ENCODE measurements at regions not wholly inside any gene's neighbourhood (a gene's known extent, or its start where the extent isn't known, plus 50 kb on each side); places are given as distances from the start of the nearest gene placed in this dataset.

DNA sequence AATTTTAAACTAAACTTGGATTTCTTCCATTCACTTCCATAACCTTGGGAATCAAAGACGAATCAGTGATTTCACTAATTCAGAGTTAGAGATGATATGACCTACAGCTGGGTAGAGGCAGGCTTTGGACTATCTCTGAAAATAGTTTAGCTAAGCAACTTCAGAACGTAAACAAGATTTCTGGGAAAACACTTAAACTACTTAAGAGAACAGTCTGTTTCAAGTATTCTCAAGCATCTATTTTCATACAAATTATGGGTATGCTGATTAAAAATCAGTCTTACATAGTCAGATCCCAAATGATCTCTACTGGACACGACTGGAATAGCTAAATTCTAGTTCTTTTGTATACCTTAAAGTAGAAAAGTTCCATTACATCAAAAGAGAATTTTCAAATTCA lies 179.9 kb downstream of the PLCE1 start:
- no peaks in the 10 kb centered on the region for H3K27me3 ChIP-seq
- intact Hi-C loops (cut with DNase I), result no loop called here
- ATAC-seq, result no peak
- 69 to 75% methylated on average over 3 of the region's 3 CpGs for WGBS, 2 donors
- no peaks in the 10 kb centered on the region for H3K36me3 ChIP-seq (replicated peaks in 1 of 2; ENCODE audit: insufficient read depth in 1 of 2, low read depth in 2 of 2)
- H3K9me3 ChIP-seq, result no peaks in the 10 kb centered on the region
- no peak for DNase-seq
- H3K4me3 ChIP-seq, result no peak overlapping the region
- TF ChIP-seq, protein P1, sequence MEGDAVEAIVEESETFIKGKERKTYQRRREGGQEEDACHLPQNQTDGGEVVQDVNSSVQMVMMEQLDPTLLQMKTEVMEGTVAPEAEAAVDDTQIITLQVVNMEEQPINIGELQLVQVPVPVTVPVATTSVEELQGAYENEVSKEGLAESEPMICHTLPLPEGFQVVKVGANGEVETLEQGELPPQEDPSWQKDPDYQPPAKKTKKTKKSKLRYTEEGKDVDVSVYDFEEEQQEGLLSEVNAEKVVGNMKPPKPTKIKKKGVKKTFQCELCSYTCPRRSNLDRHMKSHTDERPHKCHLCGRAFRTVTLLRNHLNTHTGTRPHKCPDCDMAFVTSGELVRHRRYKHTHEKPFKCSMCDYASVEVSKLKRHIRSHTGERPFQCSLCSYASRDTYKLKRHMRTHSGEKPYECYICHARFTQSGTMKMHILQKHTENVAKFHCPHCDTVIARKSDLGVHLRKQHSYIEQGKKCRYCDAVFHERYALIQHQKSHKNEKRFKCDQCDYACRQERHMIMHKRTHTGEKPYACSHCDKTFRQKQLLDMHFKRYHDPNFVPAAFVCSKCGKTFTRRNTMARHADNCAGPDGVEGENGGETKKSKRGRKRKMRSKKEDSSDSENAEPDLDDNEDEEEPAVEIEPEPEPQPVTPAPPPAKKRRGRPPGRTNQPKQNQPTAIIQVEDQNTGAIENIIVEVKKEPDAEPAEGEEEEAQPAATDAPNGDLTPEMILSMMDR (IDR thresholded peaks at IDR 0.05), result no peak
- TF ChIP-seq POLR2A (IDR thresholded peaks at IDR 0.05), result no peak
- H3K27ac ChIP-seq, result no peak overlapping the region
- H3K4me1 ChIP-seq, result no peaks in the 10 kb centered on the region

- ATAC-seq, result no peak
These were observed 181.1 kb downstream of the PLCE1 start for GRCh38 chr10:94174838-94175237.

GRCh38 chr10:94178475-94179253 lies 184.1 kb downstream of the NOC3L start:
- WGBS, 2 donors, result 73% methylated on average over 5 of the region's 5 CpGs
- intact Hi-C loops (cut with DNase I), result no loop called here
- Histone ChIP-seq H3K4me3 (no peak overlapping the region), H3K27ac (no peak overlapping the region), H3K27me3 (no peaks in the 10 kb centered on the region), H3K4me1 (no peaks in the 10 kb centered on the region), H3K9me3 (no peaks in the 10 kb centered on the region), H3K36me3 (replicated peaks in 1 of 2; ENCODE audit: insufficient read depth in 1 of 2, low read depth in 2 of 2) (no peaks in the 10 kb centered on the region)
- DNase-seq (no peak), ATAC-seq (no peak)
- TF ChIP-seq POLR2A (IDR thresholded peaks at IDR 0.05), result no peak
- TF ChIP-seq, protein P1 (IDR thresholded peaks at IDR 0.05), result no peak

More at GRCh38 chr10:94174838-94175237, 181.1 kb downstream of the PLCE1 start:
- Histone ChIP-seq H3K27me3 (no peaks in the 10 kb centered on the region), H3K27ac (no peak overlapping the region), H3K4me1 (no peaks in the 10 kb centered on the region), H3K36me3 (replicated peaks in 1 of 2; ENCODE audit: insufficient read depth in 1 of 2, low read depth in 2 of 2) (no peaks in the 10 kb centered on the region), H3K9me3 (no peaks in the 10 kb centered on the region), H3K4me3 (no peak overlapping the region)
- no peak for DNase-seq
- intact Hi-C loops (cut with DNase I), result no loop called here
- no peak for TF ChIP-seq POLR2A (IDR thresholded peaks at IDR 0.05)
- TF ChIP-seq, protein P1 (IDR thresholded peaks at IDR 0.05), result no peak

DNA sequence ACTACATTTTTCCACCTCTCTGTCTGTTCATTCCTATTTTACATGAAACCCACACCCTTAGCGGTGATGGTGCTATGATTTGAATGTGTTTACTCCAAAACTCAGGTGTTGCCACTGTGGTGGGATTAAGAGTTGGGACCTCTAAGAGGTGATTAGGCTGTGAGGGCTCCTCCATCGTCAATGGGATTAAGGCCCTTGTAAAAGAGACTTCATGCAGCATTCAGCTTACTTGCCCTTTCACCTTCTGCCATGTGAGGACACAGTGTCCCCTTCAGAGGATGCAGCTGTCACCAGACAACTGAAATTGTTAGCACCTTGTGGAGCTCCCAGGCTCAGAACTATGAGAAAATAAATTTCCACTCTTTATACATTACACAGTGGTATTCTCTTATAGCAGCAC lies 182.2 kb downstream of the NOC3L start:
- H3K27ac ChIP-seq, result no peak overlapping the region
- no peaks in the 10 kb centered on the region for H3K27me3 ChIP-seq
- H3K9me3 ChIP-seq, result no peaks in the 10 kb centered on the region
- H3K36me3 ChIP-seq (replicated peaks in 1 of 2; ENCODE audit: insufficient read depth in 1 of 2, low read depth in 2 of 2), result no peaks in the 10 kb centered on the region
- no peaks in the 10 kb centered on the region for H3K4me1 ChIP-seq
- TF ChIP-seq POLR2A (IDR thresholded peaks at IDR 0.05), result no peak
- TF ChIP-seq, protein P1 (IDR thresholded peaks at IDR 0.05), result no peak
- ATAC-seq (no peak), DNase-seq (no peak)
- intact Hi-C loops (cut with DNase I), result no loop called here
- 84 to 85% methylated on average over 2 of the region's 2 CpGs for WGBS, 2 donors
- no peak overlapping the region for H3K4me3 ChIP-seq

DNA sequence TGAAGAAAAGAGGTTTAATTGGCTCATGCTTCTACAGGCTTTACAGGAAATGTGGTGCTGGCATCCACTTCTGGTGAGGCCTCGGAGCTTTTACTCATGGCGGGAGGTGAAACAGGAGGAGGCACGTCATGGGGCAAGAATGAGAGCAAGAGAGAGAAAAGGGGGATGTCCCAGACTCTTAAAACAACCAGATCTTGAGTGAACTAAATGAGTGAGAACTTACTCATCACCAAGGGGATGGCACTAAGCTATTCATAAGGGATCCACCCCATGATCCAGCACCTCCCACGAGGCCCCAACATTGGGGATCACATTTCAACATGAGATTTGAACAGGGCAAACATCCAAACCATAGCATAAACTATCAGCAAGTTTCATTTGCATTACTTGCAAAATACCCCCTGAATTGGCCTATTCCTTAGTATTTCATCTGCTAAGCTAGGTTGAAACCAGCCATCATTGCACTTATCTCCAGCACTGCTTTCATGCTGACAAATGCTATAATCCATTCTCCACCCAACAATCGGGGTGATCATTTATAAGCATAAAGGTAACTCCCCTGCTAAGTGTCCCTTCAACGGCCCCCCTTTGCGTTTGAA lies 179.0 kb downstream of the NOC3L start:
- ATAC-seq (no peak), DNase-seq (no peak)
- no peak for TF ChIP-seq POLR2A (IDR thresholded peaks at IDR 0.05)
- TF ChIP-seq, protein P1 (IDR thresholded peaks at IDR 0.05), result no peak
- Histone ChIP-seq H3K36me3 (replicated peaks in 1 of 2; ENCODE audit: insufficient read depth in 1 of 2, low read depth in 2 of 2) (no peaks in the 10 kb centered on the region), H3K27ac (no peak overlapping the region), H3K4me1 (no peaks in the 10 kb centered on the region), H3K4me3 (no peak overlapping the region), H3K27me3 (no peaks in the 10 kb centered on the region), H3K9me3 (no peaks in the 10 kb centered on the region)
- intact Hi-C loops (cut with DNase I), result no loop called here
- 83 to 90% methylated on average over 7 of the region's 7 CpGs for WGBS, 2 donors

Data from body of pancreas (tissue), 4 donors.